Testis (tissue), 2 donors: ENCODE measurements at regions not wholly inside any gene's neighbourhood (a gene's known extent, or its start where the extent isn't known, plus 50 kb on each side); places are given as distances from the start of the nearest gene placed in this dataset.
"Not testable (repeated sequence)": the region's sequence is repeated elsewhere in the genome, so short reads cannot be mapped to it uniquely, and the experiment has no call there.

Experiments used
- DNase-seq: peaks from one replicate; pipeline ENCODE4 v3.0.0-alpha.2; 2019
- H3K27ac ChIP-seq, 2 donors: fragments of 200-600 bp; sonication (generic); one replicate each; pipeline ENCODE4 v1.5.1; 2019
- H3K27me3 ChIP-seq: fragments of 200-600 bp; sonication (generic); one replicate; pipeline ENCODE4 v1.5.1; 2019
- H3K36me3 ChIP-seq: fragments of 200-600 bp; sonication (generic); one replicate; pipeline ENCODE4 v1.5.1; 2017; ENCODE audit warnings: low read depth; ENCODE audit errors: missing control alignments
- H3K4me1 ChIP-seq: fragments of 200-600 bp; sonication (generic); one replicate; pipeline ENCODE4 v1.5.1; 2019
- H3K4me3 ChIP-seq, 2 donors: fragments of 200-600 bp; sonication (generic); one replicate each; pipeline ENCODE4 v1.5.1; 2017 to 2019
- H3K9me3 ChIP-seq: fragments of 200-600 bp; sonication (generic); one replicate; pipeline ENCODE4 v1.5.1; 2017
- POLR2A ChIP-seq: fragments of 450-650 bp; IDR thresholded peaks from one replicate; pipeline ENCODE4 v1.6.1; 2017; ENCODE audit warnings: antibody characterized with exemption, mild to moderate bottlenecking, moderate library complexity
- WGBS, 2 donors: methylation state at CpG; one replicate each; pipeline ENCODE4 v1.1.5; 2018; 5-methylcytosine and 5-hydroxymethylcytosine counted together
- intact Hi-C: fragments of 100-400 bp; cut with DNase I; formaldehyde crosslinking; loops from one replicate; pipeline ENCODE4 v1.15.1; 2023; ENCODE audit warnings: low total_unique reads
- TF ChIP-seq, protein P1 (sequence below), 3 experiments: fragments of 450-650 bp in 2 of 3; fragments of 200-600 bp in 1 of 3; sonication (generic) in 1 of 3; IDR thresholded peaks; one replicate each; pipeline ENCODE4 v1.5.1; 2016 to 2019; ENCODE audit warnings: antibody characterized with exemption in 3 of 3, mild to moderate bottlenecking in 2 of 3, moderate library complexity in 1 of 3

DNA sequence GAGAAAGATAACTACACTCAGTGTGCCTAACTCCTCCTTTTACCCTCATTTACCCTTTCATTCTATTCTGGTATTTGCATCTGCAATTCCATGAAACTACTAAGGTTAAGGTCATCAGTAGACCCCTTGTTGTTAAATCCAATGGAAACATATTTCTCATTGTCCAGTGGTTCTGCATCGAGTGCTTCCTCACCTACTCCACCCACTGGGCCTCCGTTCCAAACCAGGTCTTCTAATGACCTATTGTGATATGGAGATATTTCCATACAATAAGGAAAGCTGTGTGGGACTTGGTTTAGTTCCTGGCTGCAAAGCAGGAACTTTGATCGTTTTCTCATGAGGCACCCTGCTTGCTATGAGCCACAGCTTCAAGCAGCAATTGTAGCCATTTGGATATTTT is 99.5 kb upstream of the FSCB start:
- 87 to 88% methylated on average over 3 of the region's 3 CpGs for WGBS, 2 donors
- H3K9me3 ChIP-seq = no peaks in the 10 kb centered on the region

DNA sequence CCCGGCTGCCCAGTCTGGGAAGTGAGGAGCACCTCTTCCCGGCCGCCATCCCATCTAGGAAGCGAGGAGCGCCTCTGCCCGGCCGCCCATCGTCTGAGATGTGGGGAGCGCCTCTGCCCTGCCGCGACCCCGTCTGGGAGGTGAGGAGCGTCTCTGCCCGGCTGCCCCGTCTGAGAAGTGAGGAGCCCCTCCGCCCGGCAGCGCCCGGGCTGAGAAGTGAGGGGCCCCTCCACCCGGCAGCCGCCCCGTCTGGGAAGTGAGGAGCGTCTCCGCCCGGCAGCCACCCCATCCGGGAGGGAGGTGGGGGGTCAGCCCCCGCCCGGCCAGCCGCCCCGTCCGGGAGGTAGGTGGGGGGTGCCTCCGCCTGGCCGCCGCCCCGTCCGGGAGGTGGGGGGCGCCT is 94.2 kb upstream of the FSCB start:
- H3K36me3 ChIP-seq, H3K27me3 ChIP-seq, DNase-seq, H3K27ac ChIP-seq, intact Hi-C loops, H3K4me1 ChIP-seq, H3K9me3 ChIP-seq, H3K4me3 ChIP-seq: not testable (repeated sequence)
- 97 to 100% methylated on average over 1 to 32 of the region's 37 CpGs for WGBS, 2 donors

More for the DNA sequence above, 99.5 kb upstream of the FSCB start:
- no peak for TF ChIP-seq POLR2A
- TF ChIP-seq, protein P1, sequence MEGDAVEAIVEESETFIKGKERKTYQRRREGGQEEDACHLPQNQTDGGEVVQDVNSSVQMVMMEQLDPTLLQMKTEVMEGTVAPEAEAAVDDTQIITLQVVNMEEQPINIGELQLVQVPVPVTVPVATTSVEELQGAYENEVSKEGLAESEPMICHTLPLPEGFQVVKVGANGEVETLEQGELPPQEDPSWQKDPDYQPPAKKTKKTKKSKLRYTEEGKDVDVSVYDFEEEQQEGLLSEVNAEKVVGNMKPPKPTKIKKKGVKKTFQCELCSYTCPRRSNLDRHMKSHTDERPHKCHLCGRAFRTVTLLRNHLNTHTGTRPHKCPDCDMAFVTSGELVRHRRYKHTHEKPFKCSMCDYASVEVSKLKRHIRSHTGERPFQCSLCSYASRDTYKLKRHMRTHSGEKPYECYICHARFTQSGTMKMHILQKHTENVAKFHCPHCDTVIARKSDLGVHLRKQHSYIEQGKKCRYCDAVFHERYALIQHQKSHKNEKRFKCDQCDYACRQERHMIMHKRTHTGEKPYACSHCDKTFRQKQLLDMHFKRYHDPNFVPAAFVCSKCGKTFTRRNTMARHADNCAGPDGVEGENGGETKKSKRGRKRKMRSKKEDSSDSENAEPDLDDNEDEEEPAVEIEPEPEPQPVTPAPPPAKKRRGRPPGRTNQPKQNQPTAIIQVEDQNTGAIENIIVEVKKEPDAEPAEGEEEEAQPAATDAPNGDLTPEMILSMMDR (IDR thresholded peaks at IDR 0.05) = no peak
- Histone ChIP-seq H3K4me1 (no peaks in the 10 kb centered on the region), H3K27ac (no peak overlapping the region), H3K4me3 (no peak overlapping the region), H3K36me3 (no peaks in the 10 kb centered on the region), H3K27me3 (no peaks in the 10 kb centered on the region)
- no peak for DNase-seq
- intact Hi-C loops = no loop called here

DNA sequence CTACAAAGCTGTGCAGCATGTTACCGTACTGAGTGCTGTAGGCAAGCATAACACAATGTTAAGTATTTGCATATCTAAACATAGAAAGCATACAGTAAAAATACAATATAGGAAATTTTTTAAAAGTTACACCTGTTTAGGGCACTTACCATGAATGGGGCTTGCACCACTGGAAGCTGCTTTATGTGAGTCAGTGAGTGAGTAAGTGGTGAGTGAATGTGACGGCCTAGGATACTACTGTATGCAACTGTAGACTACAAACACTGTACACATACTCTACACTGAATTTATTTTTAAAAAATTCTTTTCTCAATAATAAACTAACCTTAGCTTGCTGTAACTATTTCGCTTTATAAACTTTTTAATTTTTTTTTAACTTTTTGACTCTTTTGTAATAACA is 82.1 kb upstream of the FSCB start:
- 90 to 96% methylated on average over 3 of the region's 3 CpGs for WGBS, 2 donors
- H3K36me3 ChIP-seq = no peaks in the 10 kb centered on the region
- intact Hi-C loops = no loop called here
- no peaks in the 10 kb centered on the region for H3K4me1 ChIP-seq
- TF ChIP-seq, protein P1 (IDR thresholded peaks at IDR 0.05) = no peak
- TF ChIP-seq POLR2A = no peak
- no peak overlapping the region for H3K27ac ChIP-seq
- H3K4me3 ChIP-seq = no peak overlapping the region
- DNase-seq = no peak
- no peaks in the 10 kb centered on the region for H3K27me3 ChIP-seq
- H3K9me3 ChIP-seq = no peaks in the 10 kb centered on the region

DNA sequence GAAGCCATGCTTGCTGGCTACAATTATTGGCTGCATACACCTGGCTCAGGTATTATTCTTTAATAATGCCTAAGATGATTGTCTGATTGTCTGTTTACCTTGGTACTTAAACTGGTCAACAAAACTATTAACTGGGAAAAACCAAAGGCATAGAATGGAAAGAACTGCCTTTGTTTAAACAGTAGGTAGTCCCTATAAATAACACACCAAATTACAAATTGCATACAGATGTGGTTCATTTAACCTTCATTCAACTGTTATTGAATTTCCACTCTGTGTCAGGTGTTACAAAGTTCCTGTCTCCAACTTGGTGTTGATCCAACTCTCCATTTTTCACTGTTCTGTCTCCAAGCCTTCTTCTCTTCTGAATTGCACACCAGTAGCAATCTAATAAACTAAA is 79.8 kb upstream of the FSCB start:
- H3K9me3 ChIP-seq = no peaks in the 10 kb centered on the region
- intact Hi-C loops = no loop called here
- no peaks in the 10 kb centered on the region for H3K36me3 ChIP-seq
- TF ChIP-seq, protein P1 (IDR thresholded peaks at IDR 0.05) = no peak
- TF ChIP-seq POLR2A = no peak
- H3K27ac ChIP-seq = no peak overlapping the region
- no peak overlapping the region for H3K4me3 ChIP-seq
- no peaks in the 10 kb centered on the region for H3K4me1 ChIP-seq
- no peaks in the 10 kb centered on the region for H3K27me3 ChIP-seq
- no peak for DNase-seq

DNA sequence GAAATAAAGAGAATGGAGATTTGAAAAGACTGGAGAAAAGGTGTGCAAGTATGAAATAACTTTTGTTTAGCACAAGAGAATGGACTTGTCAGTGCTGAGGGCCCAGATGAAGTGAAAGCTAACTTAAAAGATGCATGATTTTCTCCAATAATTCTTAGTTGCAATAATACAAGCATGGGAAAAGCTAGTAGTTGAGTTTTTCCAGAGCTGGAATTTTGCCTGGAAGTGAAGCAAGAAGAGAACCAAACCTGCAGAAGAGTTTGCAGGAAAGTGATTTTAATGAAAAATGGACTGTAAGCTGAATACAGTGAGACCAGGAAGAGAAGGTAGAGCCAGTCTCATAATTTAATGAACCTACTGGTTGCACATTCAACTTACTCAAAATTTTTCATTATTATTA is 69.3 kb upstream of the FSCB start:
- no peaks in the 10 kb centered on the region for H3K9me3 ChIP-seq
- no peaks in the 10 kb centered on the region for H3K36me3 ChIP-seq
- DNase-seq = no peak
- no peak overlapping the region for H3K27ac ChIP-seq
- no peaks in the 10 kb centered on the region for H3K27me3 ChIP-seq
- H3K4me1 ChIP-seq = no peaks in the 10 kb centered on the region
- TF ChIP-seq, protein P1 (IDR thresholded peaks at IDR 0.05) = no peak
- TF ChIP-seq POLR2A = no peak
- H3K4me3 ChIP-seq = no peak overlapping the region
- intact Hi-C loops = no loop called here
